WTC11 (cell line): ENCODE measurements at regions not wholly inside any gene's neighbourhood (a gene's known extent, or its start where the extent isn't known, plus 50 kb on each side); places are given as distances from the start of the nearest gene placed in this dataset.

ENCODE experiments used
- ATAC-seq: fragments of 200-7000 bp; cut with Tn5 transposase; 2 replicates; pipeline ENCODE4 v1.10.0; 2021; ENCODE audit warnings: mild to moderate bottlenecking, moderate library complexity
- CTCF ChIA-PET: fragments of 300-600 bp; sonication (Branson Sonifier 250); formaldehyde crosslinking; loops from one replicate; lab custom pipeline; 2021; ENCODE audit warnings: antibody characterized with exemption; lab: Charles Lee
- POLR2A ChIA-PET: fragments of 350-600 bp; sonication (Branson Sonifier 250); formaldehyde crosslinking; loops from one replicate; lab custom pipeline; 2021; ENCODE audit warnings: antibody characterized with exemption; lab: Charles Lee
- DNase-seq: peaks from one replicate; pipeline ENCODE4 v3.0.0; 2021; ENCODE audit warnings: low spot score
- H3K27ac Mint-ChIP-seq: 2 replicates; pipeline ENCODE4 v1.8.0; 2021; ENCODE audit warnings: mixed read lengths
- H3K27me3 Mint-ChIP-seq: 2 replicates; pipeline ENCODE4 v1.8.0; 2021; ENCODE audit warnings: low read depth, mild to moderate bottlenecking, moderate library complexity, mixed read lengths
- H3K36me3 Mint-ChIP-seq: 2 replicates; pipeline ENCODE4 v1.8.0; 2021; ENCODE audit warnings: mixed read lengths
- H3K4me1 Mint-ChIP-seq: 2 replicates; pipeline ENCODE4 v1.8.0; 2022; ENCODE audit warnings: mixed read lengths
- H3K4me3 Mint-ChIP-seq: 2 replicates; pipeline ENCODE4 v1.8.0; 2021; ENCODE audit warnings: mild to moderate bottlenecking, moderate library complexity, mixed read lengths
- H3K9me3 Mint-ChIP-seq: 2 replicates; pipeline ENCODE4 v1.8.0; 2021; ENCODE audit warnings: mixed read lengths
- ATF2 ChIP-seq: sonication (generic); formaldehyde crosslinking; IDR thresholded peaks from 2 replicates; pipeline ENCODE4 v1.8.1; 2022; ENCODE audit warnings: low read depth, missing genetic modification reagents, borderline replicate concordance
- E2F4 ChIP-seq: sonication (generic); formaldehyde crosslinking; IDR thresholded peaks from 2 replicates; pipeline ENCODE4 v1.8.1; 2022; ENCODE audit warnings: low read depth, mild to moderate bottlenecking, moderate library complexity, missing genetic modification reagents, borderline replicate concordance
- EMX1 ChIP-seq: fragments of 250-450 bp; sonication (Bioruptor Pico); IDR thresholded peaks from 2 replicates; pipeline ENCODE4 v1.8.0; 2021; ENCODE audit warnings: mild to moderate bottlenecking
- GABPB1 ChIP-seq: sonication (generic); formaldehyde crosslinking; IDR thresholded peaks from 2 replicates; pipeline ENCODE4 v1.8.1; 2023; ENCODE audit warnings: mild to moderate bottlenecking, missing genetic modification reagents
- GRHL2 ChIP-seq: fragments of 250-450 bp; sonication (Bioruptor Pico); IDR thresholded peaks from 2 replicates; pipeline ENCODE4 v1.8.0; 2022; ENCODE audit warnings: mild to moderate bottlenecking, moderate library complexity; ENCODE audit not compliant: insufficient replicate concordance, severe bottlenecking
- JUN ChIP-seq: sonication (generic); formaldehyde crosslinking; IDR thresholded peaks from 2 replicates; pipeline ENCODE4 v1.8.0; 2023; ENCODE audit warnings: mild to moderate bottlenecking, missing genetic modification reagents
- KAT7 ChIP-seq: sonication (generic); formaldehyde crosslinking; IDR thresholded peaks from 2 replicates; pipeline ENCODE4 v1.8.1; 2023; ENCODE audit warnings: missing genetic modification reagents, mild to moderate bottlenecking, borderline replicate concordance
- MLX ChIP-seq: sonication (generic); formaldehyde crosslinking; IDR thresholded peaks from 2 replicates; pipeline ENCODE4 v1.8.1; 2023; ENCODE audit warnings: mild to moderate bottlenecking, missing genetic modification reagents, moderate library complexity
- NFATC4 ChIP-seq: fragments of 250-450 bp; sonication (Bioruptor Pico); IDR thresholded peaks from 2 replicates; pipeline ENCODE4 v1.9.0; 2021; ENCODE audit warnings: mild to moderate bottlenecking
- NR2C2 ChIP-seq: sonication (generic); formaldehyde crosslinking; IDR thresholded peaks from 2 replicates; pipeline ENCODE4 v1.8.0; 2022; ENCODE audit warnings: mild to moderate bottlenecking, missing genetic modification reagents
- SMAD3 ChIP-seq: sonication (generic); formaldehyde crosslinking; IDR thresholded peaks from 2 replicates; pipeline ENCODE4 v1.8.0; 2022; ENCODE audit warnings: missing genetic modification reagents, mild to moderate bottlenecking, borderline replicate concordance
- TCF7 ChIP-seq: sonication (generic); formaldehyde crosslinking; IDR thresholded peaks from 2 replicates; pipeline ENCODE4 v1.8.0; 2022; ENCODE audit warnings: mild to moderate bottlenecking, low read depth, missing genetic modification reagents, moderate library complexity
- TEAD1 ChIP-seq: sonication (generic); formaldehyde crosslinking; IDR thresholded peaks from 2 replicates; pipeline ENCODE4 v1.8.0; 2022; ENCODE audit warnings: mild to moderate bottlenecking, missing genetic modification reagents
- TEAD4 ChIP-seq: sonication (generic); formaldehyde crosslinking; IDR thresholded peaks from 2 replicates; pipeline ENCODE4 v1.8.0; 2022; ENCODE audit warnings: mild to moderate bottlenecking, missing genetic modification reagents
- TP53 ChIP-seq: sonication (generic); formaldehyde crosslinking; IDR thresholded peaks from 2 replicates; pipeline ENCODE4 v1.8.1; 2023; ENCODE audit warnings: mild to moderate bottlenecking, missing genetic modification reagents
- ZNF121 ChIP-seq: sonication (generic); formaldehyde crosslinking; IDR thresholded peaks from 2 replicates; pipeline ENCODE4 v1.8.0; 2023; ENCODE audit warnings: missing genetic modification reagents
- ZNF219 ChIP-seq: sonication (generic); formaldehyde crosslinking; IDR thresholded peaks from 2 replicates; pipeline ENCODE4 v1.8.0; 2023; ENCODE audit warnings: missing genetic modification reagents, mild to moderate bottlenecking, borderline replicate concordance
- ZNF512 ChIP-seq: sonication (generic); formaldehyde crosslinking; IDR thresholded peaks from 2 replicates; pipeline ENCODE4 v1.8.1; 2022; ENCODE audit warnings: missing genetic modification reagents, borderline replicate concordance

GRCh38 chrX:4706961-4707360 is 993.5 kb upstream of the PRKX start (continued):
- TF ChIP-seq ATF2 (CRISPR knock-in tag) (no peak), KAT7 (CRISPR knock-in tag) (no peak)

GRCh38 chrX:4690521-4690920 is 977.1 kb upstream of the PRKX start:
- CTCF ChIA-PET = no interaction called here
- H3K36me3 Mint-ChIP-seq = peaks cover 4% of the 10 kb centered on the region; the same call in 1 of the 2 replicates
- no peaks in the 10 kb centered on the region for H3K27me3 Mint-ChIP-seq
- POLR2A ChIA-PET = no interaction called here
- H3K27ac Mint-ChIP-seq = no peak overlapping the region
- TF ChIP-seq GRHL2 (CRISPR knock-in tag) (no peak), NFATC4 (no peak)
- H3K9me3 Mint-ChIP-seq = peaks cover 10% of the 10 kb centered on the region
- no peak overlapping the region for H3K4me3 Mint-ChIP-seq
- no peak for ATAC-seq
- no peak for DNase-seq
- peaks cover 9% of the 10 kb centered on the region; the same call in 1 of the 2 replicates for H3K4me1 Mint-ChIP-seq

- TF ChIP-seq TEAD4 (CRISPR knock-in tag) (no peak), EMX1 (no peak), TCF7 (CRISPR knock-in tag) (no peak), ZNF219 (no peak), SMAD3 (CRISPR knock-in tag) (no peak), ZNF512 (CRISPR knock-in tag) (no peak), TEAD1 (CRISPR knock-in tag) (no peak), JUN (no peak), ZNF121 (no peak), E2F4 (CRISPR knock-in tag) (no peak), KAT7 (CRISPR knock-in tag) (no peak), TP53 (no peak), MLX (CRISPR knock-in tag) (no peak), NR2C2 (CRISPR knock-in tag) (no peak), GABPB1 (no peak)
- H3K27me3 Mint-ChIP-seq = no peaks in the 10 kb centered on the region; the same call in 1 of the 2 replicates
- no peak for DNase-seq
- no peaks in the 10 kb centered on the region for H3K36me3 Mint-ChIP-seq
- no peaks in the 10 kb centered on the region for H3K9me3 Mint-ChIP-seq
- H3K4me1 Mint-ChIP-seq = peaks cover 3% of the 10 kb centered on the region; the same call in 1 of the 2 replicates
- POLR2A ChIA-PET = no interaction called here
- CTCF ChIA-PET = no interaction called here
- no peak overlapping the region for H3K4me3 Mint-ChIP-seq
- ATAC-seq = no peak
- H3K27ac Mint-ChIP-seq = no peak overlapping the region
Measured at GRCh38 chrX:4682636-4683035, 969.2 kb upstream of the PRKX start.
